ENCODE measurements at regions not wholly inside any gene's neighbourhood (a gene's known extent, or its start where the extent isn't known, plus 50 kb on each side); places are given as distances from the start of the nearest gene placed in this dataset.

GRCh38 chr20:33916768-33917167, 76.9 kb upstream of the RALY start:
- DNase-seq, result no peak
- Histone ChIP-seq H3K9me3 (ENCODE audit: low read length) (no peaks in the 10 kb centered on the region), H3K27ac (ENCODE audit: low read depth, low read length) (no peak overlapping the region), H3K36me3 (ENCODE audit: insufficient read depth, low read length) (no peaks in the 10 kb centered on the region), H3K4me3 (ENCODE audit: low read length) (no peak overlapping the region), H3K4me1 (ENCODE audit: insufficient read depth, low read length) (no peaks in the 10 kb centered on the region), H3K27me3 (ENCODE audit: insufficient read depth, low read length, poor library complexity, severe bottlenecking) (no peaks in the 10 kb centered on the region)
- H3K4me3 Mint-ChIP-seq, result no peak overlapping the region
- no peaks in the 10 kb centered on the region for H3K36me3 Mint-ChIP-seq
- H3K27me3 Mint-ChIP-seq, result peaks cover 0 to 8% of the 10 kb centered on the region in 2 donors
- CTCF ChIA-PET, result interaction anchor here (0.9 to 4.5 kb wide), 3 partner anchors 10 to 152 kb away, joined by 3 to 45 read pairs (median 3); no protein-coding TSS in a partner anchor
- H3K9me3 Mint-ChIP-seq, result no peaks in the 10 kb centered on the region
- peaks cover 0 to 15% (median 0%) of the 10 kb centered on the region in 3 donors for H3K4me1 Mint-ChIP-seq
- POLR2A ChIA-PET, result no interaction called here
- H3K27ac Mint-ChIP-seq, result no peak overlapping the region

- no peak overlapping the region for H3K27ac ChIP-seq (ENCODE audit: low read depth, low read length)
- no peak overlapping the region for H3K4me3 Mint-ChIP-seq
- no peaks in the 10 kb centered on the region for H3K27me3 ChIP-seq (ENCODE audit: insufficient read depth, low read length, poor library complexity, severe bottlenecking)
- no peak overlapping the region for H3K4me3 ChIP-seq (ENCODE audit: low read length)
- H3K9me3 ChIP-seq (ENCODE audit: low read length), result no peaks in the 10 kb centered on the region
- no peak for DNase-seq
- H3K9me3 Mint-ChIP-seq, result no peaks in the 10 kb centered on the region
- peaks cover 0 to 15% (median 0%) of the 10 kb centered on the region in 3 donors for H3K4me1 Mint-ChIP-seq
- no peaks in the 10 kb centered on the region for H3K36me3 Mint-ChIP-seq
- ChIA-PET CTCF (interaction anchor here (0.9 kb wide), 1 partner anchor 13 kb away, joined by 3 read pairs; no protein-coding TSS in a partner anchor), POLR2A (no interaction called here)
- no peaks in the 10 kb centered on the region for H3K36me3 ChIP-seq (ENCODE audit: insufficient read depth, low read length)
- H3K27ac Mint-ChIP-seq, result no peak overlapping the region
- H3K4me1 ChIP-seq (ENCODE audit: insufficient read depth, low read length), result no peaks in the 10 kb centered on the region
- H3K27me3 Mint-ChIP-seq, result peaks cover 0 to 7% of the 10 kb centered on the region in 2 donors
Measured at GRCh38 chr20:33917831-33918525, 75.7 kb upstream of the RALY start.

GRCh38 chr20:33918662-33919061, 75.0 kb upstream of the RALY start:
- H3K9me3 ChIP-seq (ENCODE audit: low read length), result no peaks in the 10 kb centered on the region
- POLR2A ChIA-PET, result no interaction called here
- no peak overlapping the region for H3K27ac ChIP-seq (ENCODE audit: low read depth, low read length)

GRCh38 chr20:33919653-33920052, 74.1 kb upstream of the RALY start:
- peaks cover 0 to 15% (median 0%) of the 10 kb centered on the region in 3 donors for H3K4me1 Mint-ChIP-seq
- ChIA-PET POLR2A (no interaction called here), CTCF (no interaction called here)
- no peak for DNase-seq
- no peaks in the 10 kb centered on the region for H3K9me3 Mint-ChIP-seq
- no peaks in the 10 kb centered on the region for H3K36me3 Mint-ChIP-seq
- H3K4me3 ChIP-seq (ENCODE audit: low read length), result no peak overlapping the region
- H3K27ac ChIP-seq (ENCODE audit: low read depth, low read length), result no peak overlapping the region
- no peaks in the 10 kb centered on the region for H3K36me3 ChIP-seq (ENCODE audit: insufficient read depth, low read length)
- no peak overlapping the region for H3K27ac Mint-ChIP-seq
- no peaks in the 10 kb centered on the region for H3K27me3 ChIP-seq (ENCODE audit: insufficient read depth, low read length, poor library complexity, severe bottlenecking)
- H3K9me3 ChIP-seq (ENCODE audit: low read length), result no peaks in the 10 kb centered on the region
- H3K4me3 Mint-ChIP-seq, result no peak overlapping the region
- peaks cover 0 to 4% of the 10 kb centered on the region in 2 donors for H3K27me3 Mint-ChIP-seq
- no peaks in the 10 kb centered on the region for H3K4me1 ChIP-seq (ENCODE audit: insufficient read depth, low read length)

More at GRCh38 chr20:33918662-33919061, 75.0 kb upstream of the RALY start:
- DNase-seq, result no peak
- CTCF ChIA-PET, result no interaction called here
- Mint-ChIP-seq H3K9me3 (no peaks in the 10 kb centered on the region), H3K27ac (no peak overlapping the region), H3K4me3 (no peak overlapping the region), H3K36me3 (no peaks in the 10 kb centered on the region), H3K27me3 (peaks cover 0 to 3% of the 10 kb centered on the region in 2 donors), H3K4me1 (peaks cover 0 to 15% (median 0%) of the 10 kb centered on the region in 3 donors)
- Histone ChIP-seq H3K36me3 (ENCODE audit: insufficient read depth, low read length) (no peaks in the 10 kb centered on the region), H3K4me3 (ENCODE audit: low read length) (no peak overlapping the region), H3K27me3 (ENCODE audit: insufficient read depth, low read length, poor library complexity, severe bottlenecking) (no peaks in the 10 kb centered on the region), H3K4me1 (ENCODE audit: insufficient read depth, low read length) (no peaks in the 10 kb centered on the region)

- Histone ChIP-seq H3K9me3 (ENCODE audit: low read length) (no peaks in the 10 kb centered on the region), H3K27me3 (ENCODE audit: insufficient read depth, low read length, poor library complexity, severe bottlenecking) (no peaks in the 10 kb centered on the region), H3K27ac (ENCODE audit: low read depth, low read length) (no peak overlapping the region), H3K4me3 (ENCODE audit: low read length) (no peak overlapping the region), H3K4me1 (ENCODE audit: insufficient read depth, low read length) (no peaks in the 10 kb centered on the region), H3K36me3 (ENCODE audit: insufficient read depth, low read length) (no peaks in the 10 kb centered on the region)
- Mint-ChIP-seq H3K36me3 (no peaks in the 10 kb centered on the region), H3K27me3 (peaks cover 0 to 12% of the 10 kb centered on the region in 2 donors), H3K4me1 (peaks cover 0 to 4% (median 0%) of the 10 kb centered on the region in 3 donors), H3K4me3 (no peak overlapping the region), H3K27ac (peak overlapping the region in 1 of 8 donors; percentile 19), H3K9me3 (no peaks in the 10 kb centered on the region)
- CTCF ChIA-PET, result interaction anchor here (0.6 kb wide), 1 partner anchor 891 kb away, joined by 3 read pairs; the partner anchor contains the start of gene BPIFB6
- POLR2A ChIA-PET, result no interaction called here
- no peak for DNase-seq
Measured at GRCh38 chr20:33922224-33922623, 71.5 kb upstream of the RALY start.

- Histone ChIP-seq H3K36me3 (ENCODE audit: insufficient read depth, low read length) (no peaks in the 10 kb centered on the region), H3K4me3 (ENCODE audit: low read length) (no peak overlapping the region), H3K4me1 (ENCODE audit: insufficient read depth, low read length) (no peaks in the 10 kb centered on the region), H3K27ac (ENCODE audit: low read depth, low read length) (no peak overlapping the region), H3K27me3 (ENCODE audit: insufficient read depth, low read length, poor library complexity, severe bottlenecking) (no peaks in the 10 kb centered on the region), H3K9me3 (ENCODE audit: low read length) (no peaks in the 10 kb centered on the region)
- H3K27me3 Mint-ChIP-seq, result peaks cover 0 to 14% of the 10 kb centered on the region in 2 donors
- no peaks in the 10 kb centered on the region for H3K4me1 Mint-ChIP-seq
- DNase-seq, result no peak
- H3K36me3 Mint-ChIP-seq, result no peaks in the 10 kb centered on the region
- CTCF ChIA-PET, result no interaction called here
- no peak overlapping the region for H3K27ac Mint-ChIP-seq
- H3K4me3 Mint-ChIP-seq, result peak overlapping the region in 1 of 7 donors; percentile 51
- POLR2A ChIA-PET, result no interaction called here
- no peaks in the 10 kb centered on the region for H3K9me3 Mint-ChIP-seq
Measured at GRCh38 chr20:33923740-33924139, 70.0 kb upstream of the RALY start.

- no peak overlapping the region for H3K27ac ChIP-seq (ENCODE audit: low read depth, low read length)
- no peaks in the 10 kb centered on the region for H3K4me1 ChIP-seq (ENCODE audit: insufficient read depth, low read length)
- Mint-ChIP-seq H3K27ac (no peak overlapping the region), H3K4me1 (no peaks in the 10 kb centered on the region), H3K4me3 (no peak overlapping the region), H3K9me3 (no peaks in the 10 kb centered on the region), H3K27me3 (peaks cover 5 to 14% of the 10 kb centered on the region in 2 donors), H3K36me3 (no peaks in the 10 kb centered on the region)
- H3K9me3 ChIP-seq (ENCODE audit: low read length), result no peaks in the 10 kb centered on the region
- no peaks in the 10 kb centered on the region for H3K36me3 ChIP-seq (ENCODE audit: insufficient read depth, low read length)
- no peak for DNase-seq
- no peak overlapping the region for H3K4me3 ChIP-seq (ENCODE audit: low read length)
- POLR2A ChIA-PET, result no interaction called here
- H3K27me3 ChIP-seq (ENCODE audit: insufficient read depth, low read length, poor library complexity, severe bottlenecking), result no peaks in the 10 kb centered on the region
- CTCF ChIA-PET, result interaction anchor here (1.1 kb wide), 1 partner anchor 9 kb away, joined by 3 read pairs; no protein-coding TSS in a partner anchor
Measured at GRCh38 chr20:33925867-33926266, 67.8 kb upstream of the RALY start.

- Mint-ChIP-seq H3K36me3 (no peaks in the 10 kb centered on the region), H3K27ac (peak overlapping the region in 1 of 8 donors; percentile 65), H3K4me1 (no peaks in the 10 kb centered on the region), H3K9me3 (no peaks in the 10 kb centered on the region), H3K27me3 (peaks cover 5 to 14% of the 10 kb centered on the region in 2 donors), H3K4me3 (no peak overlapping the region)
- no peaks in the 10 kb centered on the region for H3K36me3 ChIP-seq (ENCODE audit: insufficient read depth, low read length)
- no peaks in the 10 kb centered on the region for H3K9me3 ChIP-seq (ENCODE audit: low read length)
- H3K4me1 ChIP-seq (ENCODE audit: insufficient read depth, low read length), result no peaks in the 10 kb centered on the region
- H3K27me3 ChIP-seq (ENCODE audit: insufficient read depth, low read length, poor library complexity, severe bottlenecking), result no peaks in the 10 kb centered on the region
- ChIA-PET POLR2A (interaction anchor here (0.7 kb wide), 1 partner anchor 155 kb away, joined by 5 read pairs; no protein-coding TSS in a partner anchor), CTCF (interaction anchor here (1.1 kb wide), 1 partner anchor 10 kb away, joined by 3 read pairs; no protein-coding TSS in a partner anchor)
- no peak for DNase-seq
- H3K27ac ChIP-seq (ENCODE audit: low read depth, low read length), result no peak overlapping the region
- no peak overlapping the region for H3K4me3 ChIP-seq (ENCODE audit: low read length)
Measured at GRCh38 chr20:33926425-33926824, 67.3 kb upstream of the RALY start.
